HG02852 (cell line): ENCODE measurements at regions not wholly inside any gene's neighbourhood (a gene's known extent, or its start where the extent isn't known, plus 50 kb on each side); places are given as distances from the start of the nearest gene placed in this dataset.

Experiments
- ATAC-seq: cut with Tn5 transposase; IDR thresholded peaks from one replicate; pipeline ENCODE4 v1.9.1; 2021; ENCODE audit warnings: mild to moderate bottlenecking, moderate library complexity; ENCODE audit not compliant: unreplicated experiment

DNA sequence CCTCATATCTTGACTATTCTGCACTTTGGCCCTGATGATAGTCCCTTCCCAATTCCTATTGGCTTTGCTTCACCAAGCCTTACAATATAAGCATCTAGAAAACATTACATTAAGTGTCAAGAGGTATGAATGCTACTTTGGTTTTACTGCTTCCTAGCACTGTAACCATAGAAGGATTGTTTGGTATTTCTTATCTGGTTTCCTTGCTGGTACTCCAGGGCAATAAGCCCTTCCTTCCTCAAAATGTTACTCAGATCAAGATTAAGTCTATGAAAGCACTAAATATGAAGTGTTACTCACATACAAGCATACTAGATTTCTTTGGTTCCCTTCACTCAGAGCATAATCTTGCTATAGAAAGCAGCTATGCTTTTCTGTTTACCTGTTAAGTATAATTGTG lies 492.5 kb downstream of the ETV1 start:
- no peak for ATAC-seq

DNA sequence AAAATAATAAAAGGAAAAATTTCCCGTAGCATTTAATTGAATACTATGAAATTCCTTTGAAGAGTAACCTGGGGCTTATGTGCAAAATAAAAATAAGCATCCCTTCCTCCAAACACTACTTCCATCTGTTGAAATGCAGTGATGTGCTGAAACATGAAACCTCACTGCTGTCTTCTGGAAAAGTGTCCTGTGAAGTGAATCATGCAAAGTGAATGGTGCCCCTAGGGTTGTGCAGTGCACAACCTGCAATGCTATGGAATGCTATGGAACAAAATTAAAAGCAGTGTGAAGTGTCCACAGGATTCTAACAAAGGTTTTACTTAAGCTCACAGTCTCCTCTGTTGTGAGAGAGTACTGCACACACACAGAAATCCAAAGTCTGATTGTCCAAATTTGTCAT lies 480.9 kb downstream of the ETV1 start:
- no peak for ATAC-seq

DNA sequence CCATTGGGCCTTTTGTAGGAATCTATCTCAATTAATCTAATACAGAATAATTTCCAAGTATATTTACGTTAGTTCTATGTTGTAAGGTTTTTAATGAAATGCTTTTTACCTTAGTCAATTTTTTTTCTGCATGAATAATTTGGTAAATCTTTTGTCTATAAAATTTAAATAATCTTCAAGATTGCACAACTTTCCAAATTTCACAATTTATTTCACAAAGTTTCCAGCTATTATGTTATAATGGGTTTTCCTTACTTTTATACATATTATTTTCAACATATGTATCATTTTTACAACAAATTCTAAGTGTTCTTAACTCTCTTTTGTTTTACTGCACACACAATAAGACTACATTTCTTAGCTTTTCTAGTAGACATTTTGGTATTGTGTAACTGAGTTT lies 470.7 kb downstream of the ETV1 start:
- no peak for ATAC-seq

DNA sequence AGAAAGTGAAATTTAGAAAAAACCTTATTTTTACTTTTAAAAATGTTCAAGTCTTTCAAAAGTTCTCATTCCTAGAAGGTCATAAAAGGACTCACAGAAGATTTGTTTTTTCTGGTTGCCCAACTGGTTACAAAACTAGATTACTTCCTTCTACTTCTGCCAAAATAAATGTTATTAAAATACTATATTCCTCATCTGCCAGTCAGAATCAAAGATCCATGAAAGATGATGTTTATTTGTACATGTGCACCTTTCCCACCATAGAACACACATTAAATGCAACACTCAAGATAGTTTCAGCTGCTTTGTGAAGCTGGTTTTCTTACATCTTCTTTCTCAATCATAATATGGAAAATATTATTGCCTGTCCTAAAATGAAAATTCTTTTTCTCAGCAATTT lies 465.4 kb downstream of the ETV1 start:
- ATAC-seq: no peak

DNA sequence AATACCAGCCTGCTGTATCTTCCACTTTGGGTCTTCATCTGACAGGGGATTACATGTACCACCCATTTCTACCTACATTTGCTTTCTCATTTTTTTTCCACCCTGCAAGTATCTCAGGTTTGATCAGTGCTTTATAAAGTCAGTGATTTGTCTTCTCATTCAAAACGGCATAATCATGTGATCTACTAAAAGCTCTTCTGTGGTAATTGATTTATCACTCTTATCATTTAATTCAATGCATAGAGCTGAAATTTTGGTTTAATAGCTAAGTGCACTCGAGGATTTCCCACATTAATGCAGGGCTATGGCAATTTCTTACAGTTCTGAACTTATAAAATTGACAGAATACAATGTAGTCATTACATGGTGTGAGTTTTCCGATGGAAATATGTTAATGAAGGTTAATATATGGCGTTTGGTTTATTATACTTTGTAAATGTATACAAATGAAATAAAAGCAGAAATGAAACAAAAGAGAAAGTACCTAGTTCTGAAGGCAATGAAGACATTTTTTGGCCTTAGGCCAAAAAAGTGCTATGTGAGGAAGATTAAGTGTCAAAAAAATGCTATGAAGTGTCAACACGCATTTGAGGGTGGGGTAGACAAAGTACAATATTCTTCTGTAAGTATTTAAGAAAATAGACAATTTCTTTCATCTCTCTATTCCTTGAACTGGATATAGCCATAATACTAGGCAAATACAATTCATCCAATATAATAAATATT lies 457.3 kb downstream of the ETV1 start:
- no peak for ATAC-seq

DNA sequence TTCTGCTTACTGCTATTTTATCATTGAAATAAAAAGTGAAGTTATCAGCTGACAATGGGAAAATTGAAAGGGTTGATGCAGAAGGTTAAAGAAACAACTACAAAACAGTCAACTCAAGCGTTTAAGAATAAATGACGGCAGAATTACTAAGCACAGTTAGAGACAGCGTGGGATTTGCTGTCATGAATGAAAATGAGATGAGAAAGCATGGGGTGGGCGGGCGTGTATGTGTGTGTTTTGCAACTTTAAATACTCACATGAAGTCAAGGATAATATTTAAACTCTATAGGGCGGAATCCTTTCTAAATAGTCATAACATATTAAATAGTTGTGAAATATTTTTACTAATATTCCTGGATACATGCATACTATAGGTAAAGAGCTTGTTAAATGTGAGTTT lies 450.8 kb downstream of the ETV1 start:
- no peak for ATAC-seq

DNA sequence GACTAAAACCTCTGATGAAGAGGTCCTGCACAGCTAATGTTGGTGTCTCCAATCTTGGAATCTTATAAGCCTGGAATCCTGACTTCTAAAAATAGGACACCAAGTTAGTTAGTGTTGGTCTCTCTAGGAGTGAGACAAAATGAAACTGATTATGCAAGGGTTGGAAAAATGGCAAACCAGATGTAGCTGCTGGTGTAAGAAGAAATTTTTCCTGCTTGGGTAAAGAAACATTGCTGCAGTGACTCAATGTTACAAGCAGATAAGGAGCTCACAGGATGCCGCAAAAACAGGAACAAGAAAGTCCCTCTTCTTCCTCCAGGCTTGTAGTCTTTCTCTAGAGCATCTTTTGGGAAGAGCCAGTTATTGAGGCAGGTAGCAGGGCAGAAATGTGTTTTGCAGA lies 449.0 kb downstream of the ETV1 start:
- no peak for ATAC-seq

DNA sequence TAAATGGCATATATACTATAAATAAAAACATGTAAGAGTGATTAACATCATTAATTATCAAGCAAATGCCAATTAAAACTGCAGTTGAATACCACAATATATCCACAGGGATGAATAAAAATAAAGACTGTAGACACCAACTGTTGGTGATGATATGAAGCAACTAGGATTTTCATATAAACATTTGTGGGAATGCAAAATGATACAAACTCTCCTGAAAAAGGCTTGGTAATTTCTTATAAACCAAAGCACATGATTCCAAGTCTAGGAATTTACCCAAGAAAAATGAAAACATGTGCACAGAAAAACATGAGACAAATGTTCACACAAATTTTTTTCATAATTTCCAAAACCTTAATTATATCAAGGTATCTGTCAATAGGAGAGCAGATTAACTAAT lies 448.1 kb downstream of the ETV1 start:
- ATAC-seq: no peak

DNA sequence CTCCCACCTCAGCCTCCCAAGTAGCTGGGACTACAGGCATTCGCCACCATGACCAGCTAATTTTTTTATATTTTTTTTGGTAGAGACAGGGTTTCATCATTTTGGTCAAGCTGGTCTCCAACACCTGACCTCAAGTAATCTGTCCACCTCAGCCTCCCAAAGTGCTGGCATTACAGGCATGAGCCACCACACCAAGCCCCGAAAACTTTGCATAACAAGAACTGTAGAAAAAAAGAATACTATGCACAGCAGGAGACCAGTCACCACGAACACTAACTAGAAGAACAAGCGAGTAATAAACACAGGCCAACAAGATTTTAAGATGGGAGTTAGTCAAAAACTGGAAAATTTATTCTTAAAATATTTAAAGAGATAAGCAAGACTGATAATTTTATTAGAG lies 447.0 kb downstream of the ETV1 start:
- no peak for ATAC-seq

DNA sequence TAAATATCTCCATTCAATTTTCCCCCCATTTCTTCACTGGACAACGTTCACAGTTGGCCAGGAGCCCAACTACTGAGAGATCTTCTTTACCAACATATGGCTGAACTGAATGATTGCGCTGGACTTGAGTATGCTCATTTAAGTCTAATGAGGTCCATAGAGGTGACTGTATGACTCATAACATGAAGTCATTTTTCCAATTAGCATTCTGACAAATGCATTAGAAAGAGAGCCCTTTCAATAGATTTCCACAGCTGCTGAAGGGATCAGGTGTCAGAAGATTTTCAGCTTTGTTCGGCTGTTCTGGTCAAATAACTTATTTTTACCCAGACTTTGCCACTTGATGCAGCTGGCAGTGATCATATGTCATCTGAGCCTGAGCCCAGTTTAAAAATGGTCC lies 438.0 kb downstream of the ETV1 start:
- no peak for ATAC-seq

DNA sequence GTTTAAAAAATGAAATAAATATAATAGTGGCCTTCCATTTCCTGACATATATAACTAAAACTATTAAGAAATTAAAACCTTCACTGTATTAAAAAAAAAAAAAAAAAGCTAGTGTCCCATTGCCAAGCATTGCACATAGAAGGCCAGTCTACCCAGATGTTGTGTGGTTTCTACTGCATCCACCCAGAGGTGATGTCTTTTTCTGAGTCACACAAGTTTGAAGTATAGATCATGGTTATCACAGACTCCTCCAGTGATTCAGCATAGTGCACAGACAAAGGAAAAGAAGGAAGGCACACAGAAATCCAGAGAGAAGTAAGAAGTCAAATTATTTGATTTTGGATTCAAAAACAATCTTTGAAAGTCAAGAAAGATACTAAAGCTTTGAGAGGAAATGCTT lies 429.0 kb downstream of the ETV1 start:
- ATAC-seq: no peak

DNA sequence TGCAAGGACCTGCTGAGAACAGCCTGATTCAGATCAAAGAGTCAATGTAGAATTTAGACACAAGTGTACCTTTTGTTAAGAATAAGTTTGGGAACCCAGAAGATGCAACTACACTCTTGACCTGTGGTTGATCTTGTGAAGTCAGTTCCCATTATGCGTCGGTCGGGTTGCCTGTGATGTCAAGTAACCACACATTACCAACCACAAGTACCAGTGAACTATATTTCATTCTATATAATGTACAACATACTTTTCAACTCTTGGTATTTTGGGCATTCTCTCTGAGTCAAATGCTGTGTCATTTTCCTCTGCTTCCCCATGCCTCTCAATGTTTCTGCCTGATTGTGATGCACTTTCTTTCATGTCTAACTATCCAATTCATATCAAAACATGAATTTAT lies 426.2 kb downstream of the ETV1 start:
- ATAC-seq: no peak

DNA sequence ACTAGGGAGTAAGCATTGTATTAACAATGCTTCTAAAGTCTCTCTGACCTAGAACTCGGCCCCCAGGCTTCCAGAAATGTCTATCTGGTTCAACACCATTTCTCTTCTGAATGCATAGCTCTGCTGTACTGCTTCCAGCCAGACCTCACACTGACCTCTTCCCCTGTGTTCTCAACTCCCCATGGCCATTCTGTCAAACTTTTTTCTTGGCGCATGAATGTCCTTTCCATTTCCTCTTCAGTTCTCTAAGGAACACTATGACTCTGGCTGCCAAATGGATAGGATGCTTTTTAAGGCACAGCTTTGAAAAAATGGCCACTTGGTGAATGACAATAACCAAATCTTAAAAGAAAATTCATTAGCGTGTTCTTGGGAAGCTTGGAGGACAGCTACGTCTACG lies 425.8 kb downstream of the ETV1 start:
- no peak for ATAC-seq

DNA sequence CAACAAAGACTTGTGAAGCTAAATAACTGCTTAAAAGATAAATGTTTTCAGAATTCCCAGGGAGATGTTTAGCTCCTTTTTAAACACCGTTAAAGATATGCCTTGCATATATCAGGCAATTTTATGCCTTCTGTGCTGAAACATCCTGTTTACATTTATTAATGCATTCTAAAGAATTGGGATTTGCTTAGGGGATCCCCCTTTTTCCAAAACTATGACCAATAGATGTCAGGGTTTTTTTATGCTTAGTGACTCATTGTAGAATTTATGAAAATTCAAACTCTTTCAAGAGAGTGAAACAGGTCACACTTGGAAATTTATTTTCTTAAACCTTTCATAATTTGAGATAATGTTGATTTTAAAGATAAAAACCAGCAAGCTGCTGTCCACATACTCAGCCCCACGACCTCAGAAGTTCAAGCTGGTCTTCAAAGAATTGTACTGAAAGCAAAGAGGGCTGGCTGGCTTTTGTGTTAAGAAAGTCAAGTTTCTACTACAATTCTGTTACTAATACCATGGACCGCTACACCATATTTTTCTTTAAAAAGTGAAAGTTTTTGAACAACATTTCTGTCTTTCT lies 411.8 kb downstream of the ETV1 start:
- ATAC-seq: no peak

DNA sequence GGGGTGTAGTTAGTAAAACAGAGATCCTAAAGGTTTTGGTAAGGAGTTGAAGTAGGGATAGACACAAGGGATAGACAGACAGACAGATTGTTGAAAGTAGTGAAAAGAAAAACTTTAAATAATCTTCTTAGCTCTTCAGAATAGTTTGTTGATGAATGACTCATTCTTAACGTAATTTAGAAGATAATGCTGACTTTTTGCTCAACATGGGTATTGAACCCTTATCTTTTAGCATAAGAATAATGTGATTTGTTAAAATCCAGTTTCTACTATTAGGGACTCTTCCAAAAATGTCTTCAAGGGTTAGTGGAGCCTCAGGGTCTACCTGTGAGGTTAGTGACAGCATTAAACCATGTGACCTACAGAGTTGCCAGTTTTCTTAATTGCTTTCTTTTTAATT lies 411.2 kb downstream of the ETV1 start:
- ATAC-seq: no peak

DNA sequence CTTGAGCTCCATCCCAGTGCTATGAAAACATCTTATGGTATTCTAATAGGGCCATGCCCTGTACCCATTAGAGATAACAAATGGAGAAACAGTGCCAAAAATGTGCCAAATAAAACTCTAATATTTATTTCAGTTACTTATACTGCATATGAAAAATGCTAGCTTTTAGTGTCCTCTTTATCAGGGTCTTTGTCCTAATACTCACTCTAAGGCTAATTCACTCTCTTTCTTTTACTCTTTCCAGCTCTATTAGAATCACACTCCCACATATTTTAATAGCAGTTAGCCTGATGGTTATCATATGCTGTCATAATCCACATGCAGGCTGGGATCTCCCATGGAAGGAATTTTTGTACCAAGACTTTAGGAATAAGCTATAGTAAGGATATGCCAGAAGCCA lies 408.4 kb downstream of the ETV1 start:
- no peak for ATAC-seq

DNA sequence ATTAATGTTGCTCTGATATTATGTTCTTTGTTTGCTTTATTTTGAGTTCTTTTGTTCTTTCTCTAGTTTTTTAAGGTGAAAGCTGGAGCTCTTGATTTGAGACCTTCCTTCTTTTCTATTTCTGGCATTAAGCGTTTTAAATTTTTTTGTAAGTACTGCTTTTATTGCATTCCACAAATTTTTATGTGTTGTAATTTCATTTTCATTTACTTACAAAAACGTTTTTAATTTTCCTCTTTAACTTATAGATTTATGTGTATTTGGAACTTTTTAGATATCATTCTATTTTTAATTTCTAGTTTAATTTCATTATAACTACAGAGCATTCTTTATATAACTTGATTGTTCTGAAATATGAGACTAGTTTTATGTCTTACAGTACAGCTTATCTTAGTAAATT lies 395.6 kb downstream of the ETV1 start:
- no peak for ATAC-seq

DNA sequence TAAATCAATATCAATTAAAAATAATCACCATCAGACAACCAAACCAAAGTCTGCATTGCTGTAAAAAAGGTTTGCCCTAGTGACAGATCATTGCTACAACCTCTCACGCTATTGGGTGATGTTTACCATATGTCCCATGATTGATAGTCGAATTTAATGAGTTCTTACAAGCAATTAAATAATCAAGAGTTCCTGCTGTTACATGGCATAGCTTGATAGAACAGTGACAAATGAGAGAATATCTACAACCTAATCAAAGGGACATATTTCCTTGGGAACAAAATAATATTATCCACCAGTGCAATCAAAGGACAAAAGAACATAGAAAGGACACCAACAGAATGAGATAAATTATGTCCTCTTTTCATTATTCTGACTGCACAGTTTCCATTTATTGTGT lies 387.4 kb downstream of the ETV1 start:
- no peak for ATAC-seq

DNA sequence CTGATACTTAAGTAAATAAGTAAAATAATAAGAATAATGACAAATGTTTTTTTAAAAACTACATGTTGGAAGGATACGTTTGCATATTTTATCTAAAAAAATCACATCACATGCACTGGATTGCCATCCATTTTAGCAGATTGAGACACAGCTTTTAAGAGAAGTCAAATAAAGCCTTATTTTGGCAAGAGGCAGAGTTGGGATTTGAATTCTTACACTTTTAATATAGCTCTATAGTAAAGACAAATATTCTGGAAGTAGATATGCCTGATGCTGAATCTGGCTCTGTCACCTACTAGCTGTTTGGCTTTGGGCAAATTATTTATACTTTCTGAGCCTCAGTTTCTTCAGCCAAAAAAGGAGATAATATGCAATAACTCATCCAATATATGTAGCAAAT lies 386.4 kb downstream of the ETV1 start:
- no peak for ATAC-seq

DNA sequence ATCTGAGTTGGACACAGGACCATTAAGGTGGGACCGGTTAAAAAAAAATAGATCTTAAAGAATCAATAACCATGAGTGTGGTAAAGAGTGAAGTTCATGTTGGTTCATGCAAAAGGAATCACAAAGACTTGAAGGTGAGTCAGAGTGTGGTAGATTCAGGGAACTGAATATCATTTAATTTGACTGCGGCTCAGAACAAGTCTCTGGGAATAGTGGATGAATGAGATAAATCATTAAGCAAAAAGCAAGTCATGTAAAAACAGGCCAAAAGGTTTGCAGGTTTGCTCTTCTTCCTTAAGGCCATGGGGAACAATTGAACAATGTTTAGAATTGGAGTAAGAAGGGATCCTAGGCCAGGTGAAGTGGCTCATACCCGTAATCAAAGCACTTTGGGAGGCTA lies 385.8 kb downstream of the ETV1 start:
- no peak for ATAC-seq

DNA sequence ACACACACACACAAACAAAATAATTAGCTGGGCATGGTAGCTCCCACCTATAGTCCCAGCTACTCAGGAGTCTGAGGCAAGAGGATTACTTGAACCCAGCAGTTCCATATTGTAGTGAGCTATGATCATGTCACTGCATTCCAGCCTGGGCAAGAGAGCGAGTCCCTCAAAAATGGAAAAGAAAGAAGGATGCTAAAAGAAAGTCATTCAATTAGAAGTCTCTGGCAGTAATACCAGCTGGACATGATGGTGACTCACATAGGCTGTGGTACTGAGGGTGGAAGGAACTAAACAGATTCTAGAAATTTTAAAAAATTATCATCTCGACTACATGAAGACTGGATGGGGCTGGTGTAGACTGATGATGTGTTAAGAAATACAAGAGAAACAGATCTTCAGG lies 385.3 kb downstream of the ETV1 start:
- ATAC-seq: no peak

DNA sequence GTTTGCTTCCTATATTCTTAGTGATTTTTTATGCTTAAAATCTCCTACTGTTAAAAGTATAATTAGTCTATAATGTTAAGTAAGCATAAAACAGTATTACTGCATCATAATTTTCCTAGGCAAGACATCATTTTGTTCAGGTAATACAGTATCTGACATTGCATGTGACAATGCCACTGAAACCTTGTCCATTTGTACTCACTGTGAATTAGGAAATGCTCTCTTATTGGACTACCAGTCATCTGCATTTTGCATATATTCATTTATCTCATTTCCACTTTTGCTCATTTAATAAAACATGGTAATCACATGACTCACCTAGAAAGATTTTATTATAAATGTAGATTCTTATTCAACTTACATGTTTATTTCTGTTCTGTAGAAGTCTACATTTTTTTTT lies 379.1 kb downstream of the ETV1 start:
- ATAC-seq: no peak

DNA sequence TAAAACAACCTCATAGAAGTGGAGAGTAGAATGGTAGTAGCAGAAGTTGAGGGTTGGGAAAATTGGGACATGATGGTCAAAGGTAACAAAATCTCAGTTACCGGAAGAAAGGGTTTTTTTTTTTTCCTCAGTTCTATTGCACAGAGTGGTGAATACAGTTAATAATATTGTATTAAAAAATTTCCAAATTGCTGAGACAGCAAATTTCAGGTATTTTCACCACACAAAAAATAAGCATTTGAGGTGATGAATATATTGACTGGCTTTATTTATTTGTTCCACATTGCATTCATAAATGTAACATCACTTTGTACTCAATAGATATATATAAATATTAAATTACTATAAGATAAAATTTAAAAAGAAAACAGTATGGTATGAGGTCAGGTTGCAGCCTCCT lies 373.8 kb downstream of the ETV1 start:
- ATAC-seq: no peak
